H9 (cell line): ENCODE measurements at regions not wholly inside any gene's neighbourhood (a gene's known extent, or its start where the extent isn't known, plus 50 kb on each side); places are given as distances from the start of the nearest gene placed in this dataset.

Experiments used
- DNase-seq: peaks from one replicate; pipeline ENCODE4 v3.0.0-alpha.2; 2017
- H2AFZ ChIP-seq: one replicate; pipeline ENCODE4 v1.6.1; 2013; ENCODE audit warnings: mild to moderate bottlenecking, low read length, control low read depth, moderate library complexity
- H2AK5ac ChIP-seq: 2 replicates; pipeline ENCODE4 v1.6.1; 2013; ENCODE audit warnings: low read length, control low read depth, mixed read lengths; ENCODE audit not compliant: insufficient read length
- H2BK120ac ChIP-seq: one replicate; pipeline ENCODE4 v1.6.1; 2013; ENCODE audit warnings: low read depth, mild to moderate bottlenecking, low read length, control low read depth, inconsistent platforms; ENCODE audit not compliant: poor library complexity, severe bottlenecking
- H2BK12ac ChIP-seq: 2 replicates; pipeline ENCODE4 v1.6.1; 2013; ENCODE audit warnings: low read length, control low read depth, mixed read lengths, low read depth; ENCODE audit not compliant: insufficient read length
- H2BK15ac ChIP-seq: 2 replicates; pipeline ENCODE4 v1.6.1; 2013; ENCODE audit warnings: low read depth, low read length, control low read depth
- H2BK20ac ChIP-seq: one replicate; pipeline ENCODE4 v1.6.1; 2013; ENCODE audit warnings: low read depth, mild to moderate bottlenecking, low read length, control low read depth, inconsistent platforms; ENCODE audit not compliant: poor library complexity, severe bottlenecking
- H2BK5ac ChIP-seq: 2 replicates; pipeline ENCODE4 v1.6.1; 2013; ENCODE audit warnings: low read length, control low read depth, mixed read lengths; ENCODE audit not compliant: insufficient read length
- H3K14ac ChIP-seq: 2 replicates; pipeline ENCODE4 v1.6.1; 2013; ENCODE audit warnings: low read length, control low read depth; ENCODE audit not compliant: insufficient read depth
- H3K18ac ChIP-seq: 2 replicates; pipeline ENCODE4 v1.6.1; 2013; ENCODE audit warnings: low read depth, mild to moderate bottlenecking, mixed read lengths, low read length, control low read depth; ENCODE audit not compliant: insufficient read length
- H3K23ac ChIP-seq: 2 replicates; pipeline ENCODE4 v1.6.1; 2013; ENCODE audit warnings: low read length, control low read depth, mixed read lengths, low read depth; ENCODE audit not compliant: insufficient read length
- H3K23me2 ChIP-seq: 2 replicates; pipeline ENCODE4 v1.6.1; 2013; ENCODE audit warnings: low read depth, mild to moderate bottlenecking, mixed read lengths, low read length, control low read depth; ENCODE audit not compliant: insufficient read length, poor library complexity, severe bottlenecking
- H3K27ac ChIP-seq: 2 replicates; pipeline ENCODE4 v1.5.1; 2013; ENCODE audit warnings: low read length, control low read depth, mixed read lengths, low read depth; ENCODE audit not compliant: insufficient read length
- H3K27me3 ChIP-seq: 2 replicates; pipeline ENCODE4 v1.6.1; 2013; ENCODE audit warnings: low read length, control low read depth, inconsistent platforms; ENCODE audit not compliant: insufficient read depth
- H3K4ac ChIP-seq: 2 replicates; pipeline ENCODE4 v1.6.1; 2013; ENCODE audit warnings: low read depth, mild to moderate bottlenecking, control low read depth, inconsistent platforms, low read length, moderate library complexity
- H3K4me1 ChIP-seq: 2 replicates; pipeline ENCODE4 v1.6.1; 2013; ENCODE audit warnings: low read length, control low read depth, inconsistent platforms; ENCODE audit not compliant: insufficient read depth
- H3K4me2 ChIP-seq: 2 replicates; pipeline ENCODE4 v1.6.1; 2013; ENCODE audit warnings: low read length, control low read depth, mixed read lengths; ENCODE audit not compliant: insufficient read length, insufficient read depth
- H3K56ac ChIP-seq: 2 replicates; pipeline ENCODE4 v1.6.1; 2013; ENCODE audit warnings: low read depth, mild to moderate bottlenecking, mixed read lengths, low read length, control low read depth; ENCODE audit not compliant: insufficient read length
- H3K79me1 ChIP-seq: 2 replicates; pipeline ENCODE4 v1.6.1; 2013; ENCODE audit warnings: low read depth, mild to moderate bottlenecking, moderate library complexity, low read length, control low read depth, inconsistent platforms; ENCODE audit not compliant: insufficient read depth, poor library complexity, severe bottlenecking
- H3K79me2 ChIP-seq: 2 replicates; pipeline ENCODE4 v1.6.1; 2013; ENCODE audit warnings: low read length, control low read depth, inconsistent platforms; ENCODE audit not compliant: insufficient read depth
- H3K9ac ChIP-seq: 2 replicates; pipeline ENCODE4 v1.6.1; 2013; ENCODE audit warnings: low read length, control low read depth, mixed read lengths; ENCODE audit not compliant: insufficient read length; ENCODE audit errors: extremely low read depth
- H3K9me3 ChIP-seq: one replicate; pipeline ENCODE4 v1.6.1; 2013; ENCODE audit warnings: low read depth, low read length, inconsistent platforms; ENCODE audit not compliant: control insufficient read depth
- H3T11ph ChIP-seq: one replicate; pipeline ENCODE4 v1.6.1; 2013; ENCODE audit warnings: mild to moderate bottlenecking, low read length, control low read depth, inconsistent platforms
- H4K20me1 ChIP-seq: one replicate; pipeline ENCODE4 v1.6.1; 2013; ENCODE audit not compliant: control insufficient read depth, insufficient read length, insufficient read depth
- H4K5ac ChIP-seq: 2 replicates; pipeline ENCODE4 v1.6.1; 2013; ENCODE audit warnings: low read depth, mild to moderate bottlenecking, mixed read lengths, low read length, control low read depth; ENCODE audit not compliant: insufficient read length
- H4K8ac ChIP-seq: replicated peaks from 2 replicates; pipeline ENCODE4 v1.6.1; 2013; ENCODE audit warnings: low read length, control low read depth, mixed read lengths, low read depth; ENCODE audit not compliant: insufficient read length
- H4K91ac ChIP-seq: 2 replicates; pipeline ENCODE4 v1.6.1; 2013; ENCODE audit warnings: low read depth, mild to moderate bottlenecking, moderate library complexity, mixed read lengths, low read length, control low read depth; ENCODE audit not compliant: insufficient read length
- H3K27ac Mint-ChIP-seq, 3 experiments: 2 replicates in 2 of 3; 3 replicates in 1 of 3; pipeline ENCODE4 v1.8.0; 2020 to 2021; ENCODE audit warnings: mixed read lengths in 3 of 3, mild to moderate bottlenecking in 1 of 3, moderate library complexity in 1 of 3
- H3K27me3 Mint-ChIP-seq: 2 replicates; pipeline ENCODE4 v1.8.0; 2021; ENCODE audit warnings: low read depth, mild to moderate bottlenecking, moderate library complexity, mixed read lengths
- H3K36me3 Mint-ChIP-seq, 3 experiments: 2 replicates in 2 of 3; 3 replicates in 1 of 3; pipeline ENCODE4 v1.8.0; 2020 to 2021; ENCODE audit warnings: low read depth in 3 of 3, mixed read lengths in 3 of 3; ENCODE audit not compliant: insufficient read depth in 1 of 3
- H3K4me1 Mint-ChIP-seq, 2 experiments: 2 replicates each; pipeline ENCODE4 v1.8.0; 2020; ENCODE audit warnings: mixed read lengths in 2 of 2
- H3K4me3 Mint-ChIP-seq, 2 experiments: 2 replicates in 1 of 2; 3 replicates in 1 of 2; pipeline ENCODE4 v1.8.0; 2020 to 2021; ENCODE audit warnings: mild to moderate bottlenecking in 2 of 2, mixed read lengths in 2 of 2, moderate library complexity in 1 of 2
- H3K9me3 Mint-ChIP-seq, 2 experiments: 2 replicates in 1 of 2; 3 replicates in 1 of 2; pipeline ENCODE4 v1.8.0; 2020; ENCODE audit warnings: mild to moderate bottlenecking in 2 of 2, mixed read lengths in 2 of 2, moderate library complexity in 1 of 2
- WGBS: extraction: QIAGEN DNeasy Blood & Tissue Kit; methylation state at CpG from one replicate; pipeline ENCODE4 v1.1.7; 2013; ENCODE audit warnings: missing lambda C conversion rate, low lambda C conversion rate, mixed read lengths; ENCODE audit not compliant: insufficient read length; ENCODE audit errors: extremely low coverage; 5-methylcytosine and 5-hydroxymethylcytosine counted together
- TF ChIP-seq, protein P1 (sequence below): fragments of 200-600 bp; sonication (generic); conservative IDR thresholded peaks from 3 replicates; pipeline ENCODE4 v1.8.0; 2021; ENCODE audit warnings: antibody characterized with exemption, mild to moderate bottlenecking

DNA sequence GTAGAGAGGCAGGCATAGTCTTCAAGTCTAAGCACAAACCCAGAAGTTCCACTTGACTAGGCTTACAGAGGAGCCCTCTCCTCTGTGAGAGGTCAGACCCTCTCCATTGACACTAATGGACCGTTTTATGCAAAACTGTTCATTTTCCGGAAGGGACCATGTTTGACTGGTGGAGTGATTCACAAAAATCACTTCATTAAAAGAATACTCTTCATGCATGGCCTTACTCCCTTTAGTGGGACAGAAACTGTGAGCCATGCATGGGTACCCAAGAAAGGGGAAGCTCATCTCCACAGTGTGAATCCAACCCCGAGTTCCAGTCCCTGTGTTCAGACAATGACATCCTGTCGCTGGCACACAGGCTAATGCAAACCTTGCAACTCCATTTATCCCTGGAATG lies 63.2 kb downstream of the OLIG3 start:
- no peak overlapping the region for H3T11ph ChIP-seq
- no peak overlapping the region for H3K14ac ChIP-seq
- no peak overlapping the region for H3K23ac ChIP-seq
- WGBS: no CpG with 5 or more reads among the region's 4 CpGs
- H3K27me3 Mint-ChIP-seq: no peaks in the 10 kb centered on the region
- no peak overlapping the region for H4K5ac ChIP-seq
- H2BK20ac ChIP-seq: no peak overlapping the region
- no peak overlapping the region for H2BK15ac ChIP-seq
- no peak overlapping the region for H3K18ac ChIP-seq
- H3K4me2 ChIP-seq: no peak overlapping the region
- H3K4me1 ChIP-seq: no peaks in the 10 kb centered on the region
- no peak overlapping the region for H2BK12ac ChIP-seq
- no peak overlapping the region for H3K27ac Mint-ChIP-seq
- H3K27me3 ChIP-seq: 0 out of 2 replicates have a peak, but pooled peaks cover 2% of the 10 kb centered on the region
- no peak overlapping the region for H2AK5ac ChIP-seq
- H2BK120ac ChIP-seq: no peak overlapping the region
- H4K8ac ChIP-seq: no peak overlapping the region
- H3K4ac ChIP-seq: no peak overlapping the region
- H3K79me2 ChIP-seq: no peaks in the 10 kb centered on the region
- no peaks in the 10 kb centered on the region for H4K20me1 ChIP-seq
- H3K4me1 Mint-ChIP-seq: peaks cover 2% of the 10 kb centered on the region in 2 experiments
- no peaks in the 10 kb centered on the region for H3K9me3 ChIP-seq
- H3K79me1 ChIP-seq: no peaks in the 10 kb centered on the region
- no peak overlapping the region for H3K9ac ChIP-seq
- no peaks in the 10 kb centered on the region; a peak in 1 of 5 replicates for H3K9me3 Mint-ChIP-seq
- DNase-seq: no peak
- no peak overlapping the region for H2BK5ac ChIP-seq
- no peak overlapping the region for H2AFZ ChIP-seq
- H3K23me2 ChIP-seq: no peaks in the 10 kb centered on the region
- no peak overlapping the region for H3K56ac ChIP-seq
- H3K4me3 Mint-ChIP-seq: no peak overlapping the region
- no peak overlapping the region for H4K91ac ChIP-seq
- TF ChIP-seq, protein P1, sequence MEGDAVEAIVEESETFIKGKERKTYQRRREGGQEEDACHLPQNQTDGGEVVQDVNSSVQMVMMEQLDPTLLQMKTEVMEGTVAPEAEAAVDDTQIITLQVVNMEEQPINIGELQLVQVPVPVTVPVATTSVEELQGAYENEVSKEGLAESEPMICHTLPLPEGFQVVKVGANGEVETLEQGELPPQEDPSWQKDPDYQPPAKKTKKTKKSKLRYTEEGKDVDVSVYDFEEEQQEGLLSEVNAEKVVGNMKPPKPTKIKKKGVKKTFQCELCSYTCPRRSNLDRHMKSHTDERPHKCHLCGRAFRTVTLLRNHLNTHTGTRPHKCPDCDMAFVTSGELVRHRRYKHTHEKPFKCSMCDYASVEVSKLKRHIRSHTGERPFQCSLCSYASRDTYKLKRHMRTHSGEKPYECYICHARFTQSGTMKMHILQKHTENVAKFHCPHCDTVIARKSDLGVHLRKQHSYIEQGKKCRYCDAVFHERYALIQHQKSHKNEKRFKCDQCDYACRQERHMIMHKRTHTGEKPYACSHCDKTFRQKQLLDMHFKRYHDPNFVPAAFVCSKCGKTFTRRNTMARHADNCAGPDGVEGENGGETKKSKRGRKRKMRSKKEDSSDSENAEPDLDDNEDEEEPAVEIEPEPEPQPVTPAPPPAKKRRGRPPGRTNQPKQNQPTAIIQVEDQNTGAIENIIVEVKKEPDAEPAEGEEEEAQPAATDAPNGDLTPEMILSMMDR: no peak
- H3K27ac ChIP-seq: no peak overlapping the region
- 0 out of 7 replicates have a peak, but pooled peaks cover 0 to 1% (median 0%) of the 10 kb centered on the region in 3 experiments for H3K36me3 Mint-ChIP-seq
